Chondrocyte (in vitro differentiated cells): ENCODE measurements at regions not wholly inside any gene's neighbourhood (a gene's known extent, or its start where the extent isn't known, plus 50 kb on each side); places are given as distances from the start of the nearest gene placed in this dataset.

Experiments
- DNase-seq: peaks from one replicate; pipeline ENCODE4 v3.0.0; 2021; ENCODE audit warnings: mixed read lengths, low spot score
- H3K27ac Mint-ChIP-seq: one replicate; pipeline ENCODE4 v1.8.0; 2021; ENCODE audit warnings: mild to moderate bottlenecking, moderate library complexity, mixed read lengths; ENCODE audit not compliant: unreplicated experiment
- H3K27me3 Mint-ChIP-seq: 2 replicates; pipeline ENCODE4 v1.8.0; 2021; ENCODE audit warnings: low read depth, mixed read lengths
- H3K36me3 Mint-ChIP-seq: 2 replicates; pipeline ENCODE4 v1.8.0; 2021; ENCODE audit warnings: low read depth, mixed read lengths
- H3K4me1 Mint-ChIP-seq: 2 replicates; pipeline ENCODE4 v1.8.0; 2021; ENCODE audit warnings: low read depth, mild to moderate bottlenecking, mixed read lengths
- H3K4me3 Mint-ChIP-seq: one replicate; pipeline ENCODE4 v1.8.0; 2021; ENCODE audit warnings: mild to moderate bottlenecking, moderate library complexity, mixed read lengths; ENCODE audit not compliant: unreplicated experiment
- H3K9me3 Mint-ChIP-seq: 2 replicates; pipeline ENCODE4 v1.8.0; 2021; ENCODE audit warnings: low read depth, mixed read lengths
- CTCF ChIP-seq: fragments of 200-600 bp; sonication (generic); IDR thresholded peaks from 2 replicates; pipeline ENCODE4 v1.5.0; 2021; ENCODE audit warnings: antibody characterized with exemption, mild to moderate bottlenecking, moderate library complexity

GRCh38 chr7:67450171-67450570 lies 453.5 kb downstream of the TYW1 start:
- H3K27ac Mint-ChIP-seq, result no peak overlapping the region
- peaks cover 12% of the 10 kb centered on the region for H3K27me3 Mint-ChIP-seq
- H3K36me3 Mint-ChIP-seq, result no peaks in the 10 kb centered on the region
- H3K4me1 Mint-ChIP-seq, result no peaks in the 10 kb centered on the region
- no peak overlapping the region for H3K4me3 Mint-ChIP-seq
- TF ChIP-seq CTCF, result no peak
- DNase-seq, result no peak
- H3K9me3 Mint-ChIP-seq, result peaks cover 2% of the 10 kb centered on the region

- H3K36me3 Mint-ChIP-seq, result no peaks in the 10 kb centered on the region
- peaks cover 2% of the 10 kb centered on the region for H3K9me3 Mint-ChIP-seq
- no peak for TF ChIP-seq CTCF
- peaks cover 20% of the 10 kb centered on the region for H3K27me3 Mint-ChIP-seq
- no peak for DNase-seq
- no peaks in the 10 kb centered on the region for H3K4me1 Mint-ChIP-seq
- no peak overlapping the region for H3K4me3 Mint-ChIP-seq
- H3K27ac Mint-ChIP-seq, result no peak overlapping the region
These were observed 454.7 kb downstream of the TYW1 start for GRCh38 chr7:67451306-67451705.

GRCh38 chr7:67452516-67453026 lies 455.9 kb downstream of the TYW1 start:
- Mint-ChIP-seq H3K4me1 (no peaks in the 10 kb centered on the region), H3K27ac (no peak overlapping the region), H3K36me3 (no peaks in the 10 kb centered on the region), H3K27me3 (peaks cover 20% of the 10 kb centered on the region), H3K9me3 (peaks cover 2% of the 10 kb centered on the region), H3K4me3 (no peak overlapping the region)
- TF ChIP-seq CTCF, result no peak
- DNase-seq, result no peak

GRCh38 chr7:67453580-67454380 lies 457.1 kb downstream of the TYW1 start:
- Mint-ChIP-seq H3K36me3 (no peaks in the 10 kb centered on the region), H3K27ac (no peak overlapping the region), H3K4me3 (no peak overlapping the region), H3K4me1 (no peaks in the 10 kb centered on the region), H3K27me3 (peaks cover 28% of the 10 kb centered on the region), H3K9me3 (no peaks in the 10 kb centered on the region)
- no peak for DNase-seq
- TF ChIP-seq CTCF, result no peak

- Mint-ChIP-seq H3K4me3 (no peak overlapping the region), H3K27ac (no peak overlapping the region), H3K27me3 (peaks cover 32% of the 10 kb centered on the region), H3K4me1 (no peaks in the 10 kb centered on the region), H3K36me3 (no peaks in the 10 kb centered on the region), H3K9me3 (no peaks in the 10 kb centered on the region)
- DNase-seq, result no peak
- no peak for TF ChIP-seq CTCF
These were observed 458.9 kb downstream of the TYW1 start for GRCh38 chr7:67455508-67455907.
